A549 (cell line): ENCODE measurements at regions not wholly inside any gene's neighbourhood (a gene's known extent, or its start where the extent isn't known, plus 50 kb on each side); places are given as distances from the start of the nearest gene placed in this dataset.

Source experiments
- ATAC-seq, 2 experiments: fragments of 200-7000 bp in 1 of 2; fragments of >200 bp in 1 of 2; cut with Nextera tagmentation in 1 of 2; cut with Tn5 transposase in 1 of 2; 3 replicates each; pipeline versions ENCODE4 v1.8.0 to v1.9.1; 2018 to 2020; ENCODE audit warnings: mild to moderate bottlenecking in 1 of 2, moderate library complexity in 1 of 2
- CTCF ChIA-PET: fragments of 300-600 bp; sonication (Branson Sonifier 250); formaldehyde crosslinking; extraction: SDS; loops from one replicate; lab custom pipeline; 2021; ENCODE audit warnings: antibody characterized with exemption, inconsistent platforms; lab: Yijun Ruan, JAX
- POLR2A ChIA-PET: fragments of 350-600 bp; formaldehyde crosslinking; extraction: SDS; loops from one replicate; lab custom pipeline; 2021; ENCODE audit warnings: antibody characterized with exemption, inconsistent platforms; lab: Yijun Ruan, JAX
- DNase-seq, 2 experiments: peaks; one replicate each; pipeline versions ENCODE4 v3.0.0 to v3.0.0-alpha.2; 2011 to 2016; ENCODE audit warnings: low read depth in 1 of 2, low spot score in 1 of 2
- FAIRE-seq: peaks from 2 replicates; lab custom pipeline; 2011; peaks lifted over from hg19 to GRCh38; lab: Jason Lieb, UNC
- H3K27ac ChIP-seq, 2 experiments: fragments of >200 bp; sonication (Bioruptor Twin); formaldehyde crosslinking; 3 replicates each; pipeline ENCODE4 v1.5.1; 2016 to 2017
- H3K4me1 ChIP-seq: fragments of >200 bp; sonication (Bioruptor Twin); formaldehyde crosslinking; 3 replicates; pipeline ENCODE4 v1.6.1; 2016
- H3K4me2 ChIP-seq: fragments of >200 bp; sonication (Bioruptor Twin); formaldehyde crosslinking; 3 replicates; pipeline ENCODE4 v1.6.1; 2016
- H3K4me3 ChIP-seq: fragments of >200 bp; sonication (Bioruptor Twin); formaldehyde crosslinking; 3 replicates; pipeline ENCODE4 v1.5.1; 2016
- H3K9me3 ChIP-seq: fragments of >200 bp; sonication (Bioruptor Twin); formaldehyde crosslinking; 3 replicates; pipeline ENCODE4 v1.6.1; 2016
- CBX8 ChIP-seq: fragments of 200-600 bp; sonication (generic); IDR thresholded peaks from 2 replicates; pipeline ENCODE4 v1.6.1; 2016
- CHD4 ChIP-seq: fragments of 200-600 bp; sonication (generic); IDR thresholded peaks from 2 replicates; pipeline ENCODE4 v1.6.1; 2016; ENCODE audit warnings: antibody characterized with exemption, mild to moderate bottlenecking, borderline replicate concordance
- EP300 ChIP-seq, 2 experiments: fragments of >200 bp; sonication (Bioruptor Twin); formaldehyde crosslinking; IDR thresholded peaks; 2 replicates in 1 of 2; 3 replicates in 1 of 2; pipeline ENCODE4 v1.6.1; 2016 to 2017
- ESRRA ChIP-seq: fragments of 150-350 bp; IDR thresholded peaks from 2 replicates; pipeline ENCODE4 v1.6.1; 2014; ENCODE audit warnings: mild to moderate bottlenecking, low read length, borderline replicate concordance
- FOSL2 ChIP-seq, 2 experiments: fragments of 450-650 bp in 1 of 2; fragments of >200 bp in 1 of 2; sonication (Bioruptor Twin) in 1 of 2; formaldehyde crosslinking; IDR thresholded peaks; 2 replicates each; pipeline versions ENCODE4 v1.5.0 to v1.6.1; 2016 to 2020; ENCODE audit warnings: mild to moderate bottlenecking in 1 of 2, moderate library complexity in 1 of 2
- FOXS1 ChIP-seq: fragments of 250-450 bp; sonication (Bioruptor Pico); IDR thresholded peaks from 2 replicates; pipeline ENCODE4 v1.5.0; 2020; ENCODE audit warnings: mild to moderate bottlenecking, moderate library complexity
- GATA3 ChIP-seq: IDR thresholded peaks from 2 replicates; pipeline ENCODE4 v1.6.1; 2012; ENCODE audit warnings: borderline replicate concordance
- HEYL ChIP-seq: fragments of 250-450 bp; sonication (Bioruptor Pico); IDR thresholded peaks from 2 replicates; pipeline ENCODE4 v1.8.0; 2021; ENCODE audit warnings: mild to moderate bottlenecking, moderate library complexity
- HOXB13 ChIP-seq: fragments of 250-450 bp; sonication (Bioruptor Pico); IDR thresholded peaks from 2 replicates; pipeline ENCODE4 v1.5.0; 2020; ENCODE audit warnings: low read depth, mild to moderate bottlenecking, moderate library complexity
- HOXB5 ChIP-seq: fragments of 250-450 bp; sonication (Bioruptor Pico); IDR thresholded peaks from 2 replicates; pipeline ENCODE4 v1.5.0; 2020; ENCODE audit warnings: mild to moderate bottlenecking, moderate library complexity
- KDM1A ChIP-seq: fragments of 200-600 bp; sonication (generic); IDR thresholded peaks from 2 replicates; pipeline ENCODE4 v1.6.1; 2016; ENCODE audit warnings: low read depth, mild to moderate bottlenecking
- MAFK ChIP-seq: fragments of 450-650 bp; IDR thresholded peaks from 2 replicates; pipeline ENCODE4 v1.6.1; 2014; ENCODE audit not compliant: partially characterized antibody
- NFE2L2 ChIP-seq: fragments of 150-350 bp; conservative IDR thresholded peaks from 2 replicates; pipeline ENCODE4 v1.6.1; 2014; ENCODE audit warnings: low read length
- NR3C1 ChIP-seq: fragments of >200 bp; sonication (Bioruptor Twin); formaldehyde crosslinking; IDR thresholded peaks from 3 replicates; pipeline ENCODE4 v1.6.1; 2017
- PHF8 ChIP-seq: fragments of 200-600 bp; sonication (generic); IDR thresholded peaks from 2 replicates; pipeline ENCODE4 v1.6.1; 2016; ENCODE audit warnings: low read depth, mild to moderate bottlenecking, antibody characterized with exemption, moderate library complexity, borderline replicate concordance
- POLR2A ChIP-seq: IDR thresholded peaks from 2 replicates; pipeline ENCODE4 v1.6.1; 2012; ENCODE audit warnings: mild to moderate bottlenecking, low read length
- RAD21 ChIP-seq, 2 experiments: fragments of >200 bp in 1 of 2; sonication (Bioruptor Twin) in 1 of 2; formaldehyde crosslinking in 1 of 2; IDR thresholded peaks in 1 of 2; conservative IDR thresholded peaks in 1 of 2; 2 replicates in 1 of 2; 3 replicates in 1 of 2; pipeline ENCODE4 v1.6.1; 2012 to 2018; ENCODE audit warnings: inconsistent platforms in 1 of 2
- SMC3 ChIP-seq: fragments of >200 bp; sonication (Bioruptor Twin); formaldehyde crosslinking; IDR thresholded peaks from 3 replicates; pipeline ENCODE4 v1.6.1; 2018; ENCODE audit warnings: inconsistent platforms
- SREBF2 ChIP-seq: fragments of 450-650 bp; IDR thresholded peaks from 2 replicates; pipeline ENCODE4 v1.6.1; 2014; ENCODE audit warnings: mild to moderate bottlenecking, moderate library complexity
- TFCP2L1 ChIP-seq: fragments of 250-450 bp; sonication (Bioruptor Pico); IDR thresholded peaks from 2 replicates; pipeline ENCODE4 v1.5.0; 2021; ENCODE audit warnings: mild to moderate bottlenecking
- TP53 ChIP-seq: fragments of 250-450 bp; sonication (Bioruptor Pico); IDR thresholded peaks from 2 replicates; pipeline ENCODE4 v1.5.0; 2021; ENCODE audit warnings: mild to moderate bottlenecking, moderate library complexity
- ZFP36 ChIP-seq: fragments of 450-650 bp; IDR thresholded peaks from 2 replicates; pipeline ENCODE4 v1.6.1; 2014; ENCODE audit warnings: borderline replicate concordance; ENCODE audit not compliant: partially characterized antibody
- ZSCAN20 ChIP-seq: fragments of 250-450 bp; sonication (Bioruptor Pico); IDR thresholded peaks from 2 replicates; pipeline ENCODE4 v1.8.0; 2022; ENCODE audit warnings: mild to moderate bottlenecking, moderate library complexity
- WGBS: methylation state at CpG from one replicate; pipeline ENCODE4 v1.1.6; 2017; ENCODE audit errors: missing lambda C conversion rate; 5-methylcytosine and 5-hydroxymethylcytosine counted together
- TF ChIP-seq, protein P1 (sequence below): fragments of >200 bp; sonication (Bioruptor Twin); formaldehyde crosslinking; IDR thresholded peaks from 2 replicates; pipeline ENCODE4 v1.6.1; 2016
- TF ChIP-seq, protein P2 (sequence below): fragments of 150-350 bp; IDR thresholded peaks from 2 replicates; pipeline ENCODE4 v1.6.1; 2014; ENCODE audit warnings: low read depth, mild to moderate bottlenecking, low read length
- TF ChIP-seq, protein P3 (sequence below): fragments of 250-450 bp; sonication (Bioruptor Pico); IDR thresholded peaks from 2 replicates; pipeline ENCODE4 v1.5.0; 2020; ENCODE audit warnings: low read depth, mild to moderate bottlenecking, moderate library complexity
- TF ChIP-seq, protein P4 (sequence below): fragments of >200 bp; sonication (Bioruptor Twin); formaldehyde crosslinking; IDR thresholded peaks from 3 replicates; pipeline ENCODE4 v1.5.1; 2016

GRCh38 chr20:50398821-50399554 is 111.2 kb upstream of the PTPN1 start:
- TF ChIP-seq TFCP2L1 (CRISPR knock-in tag) (no peak), SMC3 (0 out of 3 replicates have a peak, but pooled peaks have one; percentile 12), EP300 (IDR thresholded peaks at IDR 0.05) (0 out of 5 replicates have a peak, but pooled peaks of 1 of the 2 experiments have one; percentile 26), CHD4 (no peak), HOXB13 (0 out of 2 replicates have a peak, but pooled peaks have one; percentile 45)
- TF ChIP-seq, protein P1, sequence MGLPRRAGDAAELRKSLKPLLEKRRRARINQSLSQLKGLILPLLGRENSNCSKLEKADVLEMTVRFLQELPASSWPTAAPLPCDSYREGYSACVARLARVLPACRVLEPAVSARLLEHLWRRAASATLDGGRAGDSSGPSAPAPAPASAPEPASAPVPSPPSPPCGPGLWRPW, result no peak
- FAIRE-seq, result no peak
- no peak overlapping the region for H3K4me3 ChIP-seq
- H3K27ac ChIP-seq, result peak overlapping the region; percentile 67 to 87
- no peaks in the 10 kb centered on the region for H3K9me3 ChIP-seq
- 53% methylated on average over 18 of the region's 20 CpGs for WGBS
- peaks cover 60% of the 10 kb centered on the region for H3K4me1 ChIP-seq
- peak overlapping the region; percentile 58 for H3K4me2 ChIP-seq
- CTCF ChIA-PET, result interaction anchor here (0.6 to 6.5 kb wide), 11 partner anchors 10 to 209 kb away, joined by 3 to 56 read pairs (median 4); partner anchors contain the start of gene CEBPB
- POLR2A ChIA-PET, result no interaction called here
- DNase-seq, result peak in 1 of 2 experiments; percentile 31
- peak; percentile 40 to 52; a peak in 5 of 6 replicates for ATAC-seq

DNA sequence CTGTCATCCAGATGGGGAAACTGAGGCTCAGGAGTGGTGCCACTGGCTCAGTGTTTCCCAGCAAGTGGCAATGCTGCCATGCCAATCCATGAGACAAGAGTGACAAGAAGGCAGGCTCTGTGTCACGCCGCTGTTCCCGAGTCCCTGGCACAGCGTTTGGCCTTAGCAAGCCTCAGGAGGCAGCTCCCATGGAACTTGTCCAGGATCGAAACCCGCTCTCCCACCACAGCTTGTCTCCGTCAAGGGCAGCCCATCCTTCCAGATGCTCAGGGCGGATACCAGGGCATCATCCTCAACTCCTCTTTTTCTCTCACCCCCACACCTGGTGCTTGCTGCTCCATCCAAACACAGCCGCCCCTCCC is 110.6 kb upstream of the PTPN1 start:
- H3K4me1 ChIP-seq, result peaks cover 59% of the 10 kb centered on the region
- DNase-seq (no peak), FAIRE-seq (no peak), ATAC-seq (peak in 1 of 2 experiments; percentile 26; a peak in 2 of 6 replicates)
- WGBS, result 78% methylated on average over 9 of the region's 9 CpGs
- POLR2A ChIA-PET, result no interaction called here
- no peak overlapping the region for H3K4me3 ChIP-seq
- no peak for TF ChIP-seq ZSCAN20 (CRISPR knock-in tag)
- no peak for TF ChIP-seq FOXS1
- 0 out of 2 replicates have a peak, but pooled peaks have one; percentile 27 for TF ChIP-seq HOXB5
- no peak for TF ChIP-seq HEYL (CRISPR knock-in tag)
- H3K27ac ChIP-seq, result peak overlapping the region; percentile 67 to 87
- no peaks in the 10 kb centered on the region for H3K9me3 ChIP-seq
- H3K4me2 ChIP-seq, result peak overlapping the region; percentile 58
- CTCF ChIA-PET, result interaction anchor here (0.6 to 6.5 kb wide), 14 partner anchors 11 to 209 kb away, joined by 3 to 56 read pairs (median 4); partner anchors contain the start of gene CEBPB

- POLR2A ChIA-PET, result interaction anchor here (0.7 kb wide), 1 partner anchor 17 kb away, joined by 5 read pairs; no protein-coding TSS in a partner anchor
- 11% methylated on average over 15 of the region's 15 CpGs for WGBS
- peak overlapping the region; percentile 58 for H3K4me2 ChIP-seq
- no peak for TF ChIP-seq ZSCAN20 (CRISPR knock-in tag)
- peak; percentile 67 for TF ChIP-seq GATA3
- TF ChIP-seq KDM1A, result 0 out of 2 replicates have a peak, but pooled peaks have one; percentile 16
- no peak for TF ChIP-seq NR3C1
- no peak for TF ChIP-seq SREBF2
- TF ChIP-seq POLR2A, result no peak
- 0 out of 2 replicates have a peak, but pooled peaks have one; percentile 34 for TF ChIP-seq HOXB13
- TF ChIP-seq, protein P2, sequence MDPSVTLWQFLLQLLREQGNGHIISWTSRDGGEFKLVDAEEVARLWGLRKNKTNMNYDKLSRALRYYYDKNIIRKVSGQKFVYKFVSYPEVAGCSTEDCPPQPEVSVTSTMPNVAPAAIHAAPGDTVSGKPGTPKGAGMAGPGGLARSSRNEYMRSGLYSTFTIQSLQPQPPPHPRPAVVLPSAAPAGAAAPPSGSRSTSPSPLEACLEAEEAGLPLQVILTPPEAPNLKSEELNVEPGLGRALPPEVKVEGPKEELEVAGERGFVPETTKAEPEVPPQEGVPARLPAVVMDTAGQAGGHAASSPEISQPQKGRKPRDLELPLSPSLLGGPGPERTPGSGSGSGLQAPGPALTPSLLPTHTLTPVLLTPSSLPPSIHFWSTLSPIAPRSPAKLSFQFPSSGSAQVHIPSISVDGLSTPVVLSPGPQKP, result no peak
- peak; percentile 63 for TF ChIP-seq SMC3
- TF ChIP-seq RAD21 (conservative IDR thresholded peaks at IDR 0.05 in 1 of 2, IDR thresholded peaks at IDR 0.05 in 1 of 2), result peak; percentile 63 to 72
- no peak for TF ChIP-seq TP53 (CRISPR knock-in tag)
- TF ChIP-seq HOXB5, result no peak
- TF ChIP-seq, protein P3, sequence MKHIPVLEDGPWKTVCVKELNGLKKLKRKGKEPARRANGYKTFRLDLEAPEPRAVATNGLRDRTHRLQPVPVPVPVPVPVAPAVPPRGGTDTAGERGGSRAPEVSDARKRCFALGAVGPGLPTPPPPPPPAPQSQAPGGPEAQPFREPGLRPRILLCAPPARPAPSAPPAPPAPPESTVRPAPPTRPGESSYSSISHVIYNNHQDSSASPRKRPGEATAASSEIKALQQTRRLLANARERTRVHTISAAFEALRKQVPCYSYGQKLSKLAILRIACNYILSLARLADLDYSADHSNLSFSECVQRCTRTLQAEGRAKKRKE, result no peak
- TF ChIP-seq PHF8, result no peak
- no peak for TF ChIP-seq MAFK
- TF ChIP-seq ESRRA, result no peak
- TF ChIP-seq FOSL2 (IDR thresholded peaks at IDR 0.05), result peak; percentile 29; the same call in 1 of the 2 replicates
- TF ChIP-seq FOSL2 (CRISPR knock-in tag; IDR thresholded peaks at IDR 0.05), result no peak; the same call in 1 of the 2 replicates
- TF ChIP-seq NFE2L2, result no peak
- peak; percentile 38 for TF ChIP-seq ZFP36
- TF ChIP-seq, protein P4, sequence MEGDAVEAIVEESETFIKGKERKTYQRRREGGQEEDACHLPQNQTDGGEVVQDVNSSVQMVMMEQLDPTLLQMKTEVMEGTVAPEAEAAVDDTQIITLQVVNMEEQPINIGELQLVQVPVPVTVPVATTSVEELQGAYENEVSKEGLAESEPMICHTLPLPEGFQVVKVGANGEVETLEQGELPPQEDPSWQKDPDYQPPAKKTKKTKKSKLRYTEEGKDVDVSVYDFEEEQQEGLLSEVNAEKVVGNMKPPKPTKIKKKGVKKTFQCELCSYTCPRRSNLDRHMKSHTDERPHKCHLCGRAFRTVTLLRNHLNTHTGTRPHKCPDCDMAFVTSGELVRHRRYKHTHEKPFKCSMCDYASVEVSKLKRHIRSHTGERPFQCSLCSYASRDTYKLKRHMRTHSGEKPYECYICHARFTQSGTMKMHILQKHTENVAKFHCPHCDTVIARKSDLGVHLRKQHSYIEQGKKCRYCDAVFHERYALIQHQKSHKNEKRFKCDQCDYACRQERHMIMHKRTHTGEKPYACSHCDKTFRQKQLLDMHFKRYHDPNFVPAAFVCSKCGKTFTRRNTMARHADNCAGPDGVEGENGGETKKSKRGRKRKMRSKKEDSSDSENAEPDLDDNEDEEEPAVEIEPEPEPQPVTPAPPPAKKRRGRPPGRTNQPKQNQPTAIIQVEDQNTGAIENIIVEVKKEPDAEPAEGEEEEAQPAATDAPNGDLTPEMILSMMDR, result peak; percentile 43
- no peak for TF ChIP-seq CBX8
Measured at GRCh38 chr20:50399917-50400704, 110.1 kb upstream of the PTPN1 start.

More at GRCh38 chr20:50399917-50400704, 110.1 kb upstream of the PTPN1 start:
- Histone ChIP-seq H3K9me3 (no peaks in the 10 kb centered on the region), H3K4me1 (peaks cover 54% of the 10 kb centered on the region), H3K27ac (peak overlapping the region; percentile 67 to 87), H3K4me3 (no peak overlapping the region)
- FAIRE-seq, result no peak
- CTCF ChIA-PET, result interaction anchor here (0.6 to 6.5 kb wide), 26 partner anchors 9 to 215 kb away, joined by 3 to 56 read pairs (median 4); partner anchors contain the start of gene CEBPB
- peak; percentile 70 to 79 for ATAC-seq
- DNase-seq, result peak in 1 of 2 experiments; percentile 74
